ENCODE measurements at regions not wholly inside any gene's neighbourhood (a gene's known extent, or its start where the extent isn't known, plus 50 kb on each side); places are given as distances from the start of the nearest gene placed in this dataset.

DNA sequence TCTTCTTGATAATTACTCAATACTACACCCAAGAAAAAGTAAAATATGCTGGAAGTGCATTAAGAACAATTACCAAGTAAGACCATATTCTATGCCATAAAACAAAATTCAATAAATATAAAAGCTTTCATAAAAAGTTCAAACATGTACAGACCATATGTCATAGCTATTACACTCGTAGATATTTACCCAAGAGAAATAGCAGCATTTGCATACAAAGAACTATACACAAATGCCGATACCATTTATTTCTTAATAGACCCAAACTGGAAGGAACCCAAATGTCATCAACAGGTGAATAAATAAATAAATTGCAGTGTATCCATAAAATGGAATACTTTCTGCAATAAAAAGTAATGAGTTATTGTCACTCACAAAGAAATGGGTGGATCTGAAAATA lies 78.3 kb upstream of the SLC16A7 start:
- no peaks in the 10 kb centered on the region for H3K4me1 ChIP-seq
- H3K36me3 ChIP-seq, result no peaks in the 10 kb centered on the region
- TF ChIP-seq, protein P1, sequence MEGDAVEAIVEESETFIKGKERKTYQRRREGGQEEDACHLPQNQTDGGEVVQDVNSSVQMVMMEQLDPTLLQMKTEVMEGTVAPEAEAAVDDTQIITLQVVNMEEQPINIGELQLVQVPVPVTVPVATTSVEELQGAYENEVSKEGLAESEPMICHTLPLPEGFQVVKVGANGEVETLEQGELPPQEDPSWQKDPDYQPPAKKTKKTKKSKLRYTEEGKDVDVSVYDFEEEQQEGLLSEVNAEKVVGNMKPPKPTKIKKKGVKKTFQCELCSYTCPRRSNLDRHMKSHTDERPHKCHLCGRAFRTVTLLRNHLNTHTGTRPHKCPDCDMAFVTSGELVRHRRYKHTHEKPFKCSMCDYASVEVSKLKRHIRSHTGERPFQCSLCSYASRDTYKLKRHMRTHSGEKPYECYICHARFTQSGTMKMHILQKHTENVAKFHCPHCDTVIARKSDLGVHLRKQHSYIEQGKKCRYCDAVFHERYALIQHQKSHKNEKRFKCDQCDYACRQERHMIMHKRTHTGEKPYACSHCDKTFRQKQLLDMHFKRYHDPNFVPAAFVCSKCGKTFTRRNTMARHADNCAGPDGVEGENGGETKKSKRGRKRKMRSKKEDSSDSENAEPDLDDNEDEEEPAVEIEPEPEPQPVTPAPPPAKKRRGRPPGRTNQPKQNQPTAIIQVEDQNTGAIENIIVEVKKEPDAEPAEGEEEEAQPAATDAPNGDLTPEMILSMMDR (IDR thresholded peaks at IDR 0.05), result no peak
- no peak for TF ChIP-seq POLR2A (IDR thresholded peaks at IDR 0.05)
- DNase-seq, result no peak
- no peaks in the 10 kb centered on the region for H3K27me3 ChIP-seq
- no peak overlapping the region for H3K27ac ChIP-seq
- no peak overlapping the region for H3K4me3 ChIP-seq
- H3K9me3 ChIP-seq, result no peaks in the 10 kb centered on the region

DNA sequence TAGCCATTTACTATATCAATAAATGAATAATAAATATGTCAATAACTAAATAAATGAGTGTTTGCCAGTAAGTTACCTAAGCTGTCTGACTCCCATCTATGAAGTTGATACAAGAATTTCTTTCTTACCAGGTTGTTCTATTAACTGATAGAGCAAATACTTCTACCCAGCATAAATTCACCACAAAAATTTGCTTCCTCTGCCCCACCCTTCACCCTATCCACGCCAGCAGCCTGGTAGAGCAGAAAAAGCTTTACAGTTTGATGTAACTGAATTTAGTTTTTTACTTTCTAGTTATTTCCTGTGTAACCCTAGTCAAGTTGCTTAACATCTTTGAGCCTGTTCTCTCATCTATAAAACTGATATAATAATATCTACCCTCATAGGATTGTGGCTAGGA lies 94.9 kb upstream of the SLC16A7 start:
- Histone ChIP-seq H3K27me3 (no peaks in the 10 kb centered on the region), H3K36me3 (no peaks in the 10 kb centered on the region), H3K27ac (no peak overlapping the region), H3K4me3 (no peak overlapping the region), H3K4me1 (no peaks in the 10 kb centered on the region), H3K9me3 (no peaks in the 10 kb centered on the region)
- TF ChIP-seq, protein P1 (IDR thresholded peaks at IDR 0.05), result no peak
- no peak for TF ChIP-seq POLR2A (IDR thresholded peaks at IDR 0.05)
- DNase-seq, result no peak

DNA sequence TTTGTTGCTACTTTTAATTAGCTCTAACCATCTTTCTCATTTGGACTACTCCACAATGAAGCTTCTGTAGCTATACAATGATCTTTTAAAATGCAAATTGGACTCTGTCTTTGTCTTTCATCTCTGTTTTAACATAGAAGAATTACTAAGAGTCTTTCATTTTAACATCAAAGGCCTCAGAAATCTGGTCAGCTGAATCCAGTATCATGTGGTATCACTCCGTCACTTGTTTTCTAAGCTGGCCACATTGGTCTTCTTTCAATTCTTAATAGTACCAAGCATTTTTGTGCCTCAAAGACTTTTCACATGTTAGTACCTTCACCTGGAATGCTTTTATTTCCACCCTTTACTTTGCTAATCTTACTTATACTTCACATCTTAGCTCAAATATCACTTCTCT lies 95.5 kb upstream of the SLC16A7 start:
- no peak for TF ChIP-seq POLR2A (IDR thresholded peaks at IDR 0.05)
- Histone ChIP-seq H3K4me1 (no peaks in the 10 kb centered on the region), H3K27me3 (no peaks in the 10 kb centered on the region), H3K36me3 (no peaks in the 10 kb centered on the region), H3K9me3 (no peaks in the 10 kb centered on the region), H3K27ac (no peak overlapping the region), H3K4me3 (no peak overlapping the region)
- no peak for DNase-seq

DNA sequence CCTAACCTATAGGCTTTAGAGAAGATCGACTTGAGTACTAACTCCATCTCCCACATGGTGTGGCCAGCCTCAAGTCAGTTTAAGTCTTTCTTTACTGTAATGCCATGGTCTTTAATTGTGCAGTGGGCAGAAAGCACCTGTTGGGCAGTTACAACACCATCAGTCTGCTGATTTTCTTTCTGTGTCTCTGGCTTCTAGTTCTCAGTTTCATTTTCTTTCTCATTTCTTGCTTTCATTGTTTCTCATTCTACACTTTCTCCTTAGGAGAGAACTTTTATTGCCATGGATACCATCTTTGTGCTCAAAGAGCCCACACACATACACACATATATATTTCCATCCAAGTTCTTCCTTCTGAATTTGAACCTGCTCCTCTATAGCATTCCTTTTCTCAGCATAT lies 96.1 kb upstream of the SLC16A7 start:
- Histone ChIP-seq H3K27me3 (no peaks in the 10 kb centered on the region), H3K9me3 (no peaks in the 10 kb centered on the region), H3K27ac (no peak overlapping the region), H3K4me3 (no peak overlapping the region), H3K4me1 (no peaks in the 10 kb centered on the region), H3K36me3 (no peaks in the 10 kb centered on the region)
- no peak for DNase-seq
- no peak for TF ChIP-seq POLR2A (IDR thresholded peaks at IDR 0.05)
- TF ChIP-seq, protein P1 (IDR thresholded peaks at IDR 0.05), result no peak

DNA sequence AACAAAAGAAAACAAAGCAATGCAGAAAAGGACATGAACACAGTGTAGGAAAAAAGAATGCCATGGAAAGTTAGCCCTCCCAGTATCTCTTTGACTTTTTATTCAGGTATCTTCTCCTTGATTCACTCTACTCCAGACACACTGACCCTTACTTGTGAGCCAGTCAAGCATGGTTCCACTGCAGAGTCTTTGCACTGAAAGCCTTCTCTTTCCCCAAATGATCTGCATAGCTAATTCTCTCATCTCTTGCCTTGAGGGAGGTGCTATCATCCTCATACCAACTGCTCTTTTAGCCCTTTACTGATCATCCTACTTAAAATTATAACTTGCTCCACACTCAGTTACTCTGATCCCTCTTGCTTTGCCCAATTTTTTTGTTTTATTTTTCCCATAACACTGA lies 101.2 kb upstream of the SLC16A7 start:
- no peak for DNase-seq
- H3K9me3 ChIP-seq, result no peaks in the 10 kb centered on the region
- H3K36me3 ChIP-seq, result no peaks in the 10 kb centered on the region
- H3K4me3 ChIP-seq, result no peak overlapping the region
- no peak overlapping the region for H3K27ac ChIP-seq
- TF ChIP-seq, protein P1 (IDR thresholded peaks at IDR 0.05), result no peak
- no peak for TF ChIP-seq POLR2A (IDR thresholded peaks at IDR 0.05)
- no peaks in the 10 kb centered on the region for H3K4me1 ChIP-seq
- no peaks in the 10 kb centered on the region for H3K27me3 ChIP-seq

DNA sequence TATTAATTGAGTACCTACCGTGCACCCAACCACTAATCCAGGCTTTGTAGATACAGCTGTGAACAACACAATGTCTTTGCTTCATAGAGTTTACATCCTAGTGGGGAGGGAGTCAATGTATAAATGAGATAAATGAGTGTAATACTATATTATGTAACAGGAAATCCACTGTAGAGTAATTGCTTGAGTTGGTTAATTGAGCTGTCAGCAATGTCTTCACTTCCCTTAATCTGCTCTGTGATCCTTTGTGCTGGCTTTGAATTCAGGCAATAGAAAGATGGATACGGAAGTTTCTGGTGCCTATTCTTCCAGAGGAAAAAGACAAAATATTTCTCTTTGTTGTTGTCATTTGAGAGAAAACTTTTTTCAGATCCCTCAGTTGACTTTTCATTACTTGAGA lies 104.0 kb upstream of the SLC16A7 start:
- Histone ChIP-seq H3K4me3 (no peak overlapping the region), H3K4me1 (no peaks in the 10 kb centered on the region), H3K36me3 (no peaks in the 10 kb centered on the region), H3K9me3 (no peaks in the 10 kb centered on the region), H3K27ac (no peak overlapping the region), H3K27me3 (no peaks in the 10 kb centered on the region)
- TF ChIP-seq POLR2A (IDR thresholded peaks at IDR 0.05), result no peak
- TF ChIP-seq, protein P1 (IDR thresholded peaks at IDR 0.05), result no peak
- DNase-seq, result no peak

All from Peyer's patch (tissue), 4 donors.